Middle frontal gyrus (tissue), 1 donor: ENCODE measurements at regions not wholly inside any gene's neighbourhood (a gene's known extent, or its start where the extent isn't known, plus 50 kb on each side); places are given as distances from the start of the nearest gene placed in this dataset.
A peak's percentile ranks its signal among the peaks of the same experiment; 100 is the strongest.
"Not testable (repeated sequence)": the region's sequence is repeated elsewhere in the genome, so short reads cannot be mapped to it uniquely, and the experiment has no call there.

Source experiments
- DNase-seq: peaks from one replicate; pipeline ENCODE4 v3.0.0-alpha.2; 2015; ENCODE audit warnings: low spot score; ENCODE audit errors: extremely low spot score

DNA sequence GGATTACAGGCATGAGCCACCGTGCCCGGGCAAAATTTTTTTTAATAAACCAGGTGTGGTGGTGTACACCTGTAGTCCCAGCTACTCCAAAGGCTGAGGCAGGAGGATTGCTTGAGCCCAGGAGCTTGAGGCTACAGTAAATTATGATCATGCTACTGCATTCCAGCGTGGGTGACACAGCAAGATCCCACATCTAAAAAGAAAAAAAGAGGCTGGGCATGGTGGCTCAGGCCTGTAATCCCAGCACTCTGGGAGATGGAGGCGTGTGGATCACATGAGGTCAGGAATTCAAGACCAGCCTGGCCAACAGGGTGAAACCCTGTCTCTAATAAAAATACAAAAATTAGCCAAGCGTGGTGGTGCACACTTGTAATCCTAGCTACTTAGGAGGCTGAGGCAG, 125.6 kb downstream of the ZNF281 start:
- not testable (repeated sequence) for DNase-seq

DNA sequence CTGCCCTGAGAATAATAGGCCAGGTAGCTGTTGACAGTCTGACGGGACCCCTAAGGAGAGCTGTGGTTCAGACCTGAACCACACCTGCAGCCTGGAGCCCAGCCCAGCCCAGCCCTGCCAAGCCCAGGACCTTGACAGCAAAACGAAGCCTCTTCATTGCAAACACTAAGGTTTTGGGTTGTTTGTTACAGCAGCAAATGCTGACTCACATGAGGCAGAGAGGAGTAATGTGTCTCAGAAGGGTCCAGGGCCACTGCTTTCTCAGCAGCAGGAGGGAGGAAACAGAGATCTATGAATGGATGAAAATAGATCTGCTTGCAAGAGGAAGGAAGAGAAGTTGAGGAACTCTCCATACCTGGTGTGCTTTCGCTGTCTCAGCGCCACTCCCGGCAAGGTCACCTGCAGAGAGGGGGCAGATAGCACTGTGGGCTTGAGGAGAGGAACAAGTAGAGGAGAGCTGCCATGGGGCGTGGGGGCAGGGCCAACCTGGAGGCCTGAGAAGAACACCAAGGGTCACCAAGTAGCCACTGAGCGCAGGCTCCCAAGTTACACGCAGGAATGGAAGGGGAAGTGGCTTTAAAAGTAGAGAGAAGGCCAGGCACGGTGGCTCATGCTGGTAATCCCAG, 127.2 kb downstream of the ZNF281 start:
- no peak for DNase-seq

DNA sequence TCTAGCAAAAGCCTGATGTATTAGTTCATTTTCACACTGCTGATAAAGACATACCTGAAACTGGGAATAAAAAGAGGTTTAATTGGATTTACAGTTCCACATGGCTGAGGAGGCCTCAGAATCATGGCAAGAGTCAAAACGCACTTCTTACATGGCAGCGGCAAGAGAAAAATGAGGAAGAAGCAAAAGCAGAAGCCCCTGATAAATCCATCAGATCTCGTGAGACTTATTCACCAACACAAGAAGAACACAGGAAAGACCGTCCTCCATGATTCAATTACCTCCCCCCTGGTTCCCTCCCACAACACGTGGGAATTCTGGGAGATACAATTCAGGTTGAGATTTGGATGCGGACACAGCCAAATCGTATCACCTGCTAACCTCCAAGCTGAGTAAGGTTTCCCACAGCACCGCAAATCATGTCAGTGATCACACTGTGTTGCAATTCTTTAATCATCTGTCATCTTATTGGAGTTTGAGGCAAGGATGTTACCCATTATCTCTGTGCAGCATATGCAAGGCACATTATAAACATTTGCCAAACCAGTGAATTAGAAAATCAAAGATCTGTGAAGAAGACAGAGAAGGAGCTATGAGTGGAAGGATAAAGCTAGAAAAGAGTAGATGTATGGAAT, 128.5 kb downstream of the ZNF281 start:
- DNase-seq, result no peak

DNA sequence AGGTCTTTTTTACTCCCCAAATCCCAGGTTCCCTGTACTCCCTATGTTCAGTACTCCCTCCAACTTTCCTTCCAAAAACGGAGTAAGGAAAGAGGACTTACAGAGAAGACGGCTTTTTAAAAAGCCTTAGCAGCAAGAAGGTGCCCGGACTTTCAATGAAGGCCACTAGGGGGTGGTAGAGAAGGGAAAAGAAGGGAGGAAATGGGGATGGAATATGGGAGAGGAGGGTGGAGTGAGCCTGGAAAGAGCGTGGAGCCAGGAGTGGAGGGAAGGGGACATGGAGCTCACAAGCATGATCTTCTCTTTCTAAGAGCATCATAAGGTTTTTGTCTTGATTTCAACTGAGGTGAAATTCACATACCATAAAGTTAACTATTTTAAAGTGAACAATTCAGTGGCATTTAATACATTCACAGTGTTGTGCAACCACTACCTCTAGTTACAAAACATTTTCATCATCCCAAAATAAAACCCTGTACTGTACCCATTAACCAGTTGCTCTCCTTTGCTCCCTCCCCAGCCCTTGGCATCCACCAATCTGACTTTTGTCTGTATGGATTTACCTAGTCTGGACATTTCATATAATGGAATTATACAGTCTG, 129.9 kb downstream of the ZNF281 start:
- peak; percentile 22 for DNase-seq

DNA sequence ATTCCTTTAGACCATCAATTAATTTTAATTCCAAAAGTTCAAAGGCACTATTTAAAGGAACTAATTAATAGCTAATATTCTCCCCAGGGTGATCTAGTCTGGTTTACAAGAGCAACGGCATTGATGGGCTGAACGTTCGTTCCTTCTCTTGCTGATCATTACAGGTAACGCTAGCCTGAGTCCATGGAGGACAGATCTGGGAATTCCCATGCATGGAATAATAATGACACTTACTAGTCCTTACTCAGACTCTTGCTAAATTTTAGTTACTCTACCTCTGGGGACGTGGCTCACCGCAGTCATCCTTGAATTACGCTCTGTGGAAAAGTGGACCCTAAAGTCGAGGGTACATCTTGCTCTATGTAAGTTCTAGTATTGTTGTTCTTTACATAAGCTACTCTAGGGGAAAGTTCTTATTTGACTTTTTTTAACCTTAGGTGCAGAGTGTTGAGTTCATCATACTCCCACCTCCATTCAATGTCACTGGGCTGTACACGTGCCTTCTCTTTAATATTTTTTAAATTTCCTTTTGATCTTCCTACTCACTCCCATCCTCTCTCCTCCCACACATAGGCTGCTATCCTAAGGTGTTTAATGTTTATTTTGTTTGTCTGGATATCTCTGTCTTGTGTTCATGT, 133.9 kb downstream of the ZNF281 start:
- no peak for DNase-seq

DNA sequence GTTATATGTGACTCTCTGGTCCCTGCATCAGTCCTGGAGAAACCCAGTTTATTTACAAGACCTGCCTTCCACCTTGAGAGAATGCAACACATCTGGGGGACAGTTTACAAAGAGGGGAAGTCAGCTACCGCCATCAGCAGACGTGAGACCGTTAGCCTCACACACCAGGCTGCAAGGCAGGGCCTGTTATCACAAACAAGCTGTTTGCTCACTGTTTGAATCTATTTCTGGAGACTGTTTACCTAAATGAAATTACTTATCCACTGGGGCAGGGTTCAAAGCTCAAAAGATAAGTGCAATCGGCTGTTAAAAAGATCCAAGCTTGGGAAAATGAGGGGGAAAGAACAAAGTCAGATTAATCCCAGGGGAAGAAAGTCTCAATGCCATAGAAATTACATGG, 134.4 kb downstream of the ZNF281 start:
- no peak for DNase-seq

DNA sequence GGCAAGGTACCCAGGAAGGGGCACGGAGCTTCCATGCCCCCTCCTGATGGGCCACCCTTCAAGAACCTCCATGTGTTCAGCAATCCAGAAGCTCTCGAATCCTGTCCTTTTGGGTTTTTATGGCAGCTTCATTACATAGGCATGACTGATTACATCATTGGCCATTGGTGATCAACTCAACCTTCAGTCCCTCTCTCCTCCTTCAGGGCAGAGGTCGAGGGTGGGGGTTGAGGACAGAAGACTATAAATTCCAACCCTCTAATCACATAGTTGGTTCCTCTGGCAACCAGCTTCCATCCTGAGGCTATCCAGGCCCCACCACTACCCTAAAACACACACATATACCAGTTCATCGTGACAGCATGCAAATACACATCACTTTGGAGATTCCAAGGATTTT, 135.7 kb downstream of the ZNF281 start:
- DNase-seq, result no peak

DNA sequence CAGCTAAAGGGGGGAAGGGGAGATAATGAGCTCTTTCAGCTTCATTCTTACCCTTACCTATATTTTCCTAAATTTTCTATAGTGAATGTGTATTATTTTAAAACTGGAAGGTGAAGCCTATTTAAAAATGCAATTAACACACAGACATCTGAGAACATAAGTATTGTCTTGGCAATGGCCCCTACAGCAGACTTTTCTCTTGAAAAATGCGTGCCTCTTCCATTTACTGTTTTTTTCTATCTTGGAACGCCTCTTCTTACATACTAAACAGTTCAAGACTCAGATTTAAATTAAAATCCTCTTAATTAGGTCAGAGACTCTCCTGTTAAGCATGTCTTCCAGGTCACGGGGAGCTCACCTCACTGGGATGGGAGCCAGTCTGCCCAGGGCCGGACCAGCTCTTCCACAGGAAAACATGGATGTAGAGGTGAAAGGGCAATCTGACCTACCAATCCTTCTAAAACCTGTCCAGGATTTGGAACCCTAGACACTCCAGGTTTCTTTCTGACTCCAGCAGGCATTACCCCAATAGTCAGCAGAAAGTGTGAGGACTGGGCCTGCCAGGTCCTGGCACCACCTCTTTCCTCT, 137.3 kb downstream of the ZNF281 start:
- DNase-seq, result no peak

DNA sequence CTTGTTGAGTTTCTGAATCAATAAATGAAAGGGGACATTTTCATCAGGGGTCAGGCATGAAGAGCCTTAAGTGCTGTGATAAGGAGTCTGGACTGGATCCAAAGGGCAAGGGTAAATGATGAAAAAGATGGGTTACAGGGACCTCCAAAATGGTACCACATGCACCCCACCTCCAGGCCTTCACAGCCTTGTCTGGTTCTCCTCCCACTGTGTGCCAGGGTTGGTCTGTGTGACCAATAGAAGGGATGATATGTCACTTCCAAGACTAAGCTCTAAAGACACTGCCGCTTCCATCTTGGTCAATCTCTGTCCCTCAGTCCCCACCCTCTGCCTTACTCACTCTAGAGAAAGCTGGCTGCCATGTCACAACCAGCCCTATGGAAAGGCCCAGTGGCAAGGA, 140.6 kb downstream of the ZNF281 start:
- DNase-seq, result no peak

DNA sequence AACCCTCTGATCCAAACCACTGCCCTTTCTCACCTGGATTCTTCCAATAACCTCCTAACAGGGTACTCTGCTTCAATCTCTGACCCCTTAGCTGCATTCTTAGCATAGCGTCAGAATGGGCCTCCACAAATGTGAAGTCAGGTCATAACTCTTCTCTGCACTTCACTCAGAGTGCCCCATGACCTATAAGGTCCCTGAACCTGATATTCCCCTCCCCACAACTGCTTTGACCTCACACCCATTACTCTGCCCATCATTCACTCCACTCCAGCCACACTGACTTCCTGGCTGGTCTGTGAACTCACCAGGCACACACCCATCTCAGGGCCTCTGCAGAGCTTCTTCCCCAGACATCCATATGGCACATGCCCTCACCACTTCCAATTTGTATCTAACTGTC, 141.9 kb downstream of the ZNF281 start:
- DNase-seq, result no peak

DNA sequence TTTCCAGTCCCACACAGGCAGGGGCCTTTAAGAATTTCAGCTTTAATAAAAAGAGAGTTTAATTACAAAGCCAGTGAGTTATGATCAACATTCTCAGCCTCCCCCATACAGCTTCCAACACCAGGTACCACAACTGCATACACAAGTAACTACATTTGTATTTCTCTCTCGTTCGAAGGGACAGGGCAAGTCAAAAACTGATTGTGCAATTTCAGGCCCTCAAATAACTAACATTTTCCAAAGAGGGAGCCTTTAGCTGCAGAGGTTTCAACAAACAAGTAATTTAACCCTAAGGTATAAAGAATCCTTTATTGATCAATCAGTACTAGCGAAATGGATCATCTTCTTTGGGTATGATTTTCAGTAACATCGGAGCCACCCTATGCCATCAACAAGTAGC, 142.4 kb downstream of the ZNF281 start:
- no peak for DNase-seq

DNA sequence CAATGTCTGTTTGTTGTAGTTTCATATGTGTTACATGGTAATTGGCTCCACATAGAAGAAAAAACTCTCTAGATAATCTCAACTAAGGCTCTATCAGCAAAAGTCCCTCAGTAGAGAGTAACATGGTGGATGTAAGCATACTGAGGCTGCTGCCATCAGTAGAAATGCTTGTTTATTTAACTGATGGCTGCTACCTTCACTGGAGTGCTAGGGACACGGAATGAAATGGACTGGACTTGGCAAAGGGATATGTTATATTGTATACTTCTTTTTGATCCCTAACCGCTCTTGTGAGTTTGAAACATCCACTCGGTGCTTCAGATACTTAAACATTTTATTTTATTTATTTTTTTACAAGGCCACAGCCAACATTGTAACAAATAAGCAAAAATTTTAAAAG, 143.0 kb downstream of the ZNF281 start:
- DNase-seq, result no peak

DNA sequence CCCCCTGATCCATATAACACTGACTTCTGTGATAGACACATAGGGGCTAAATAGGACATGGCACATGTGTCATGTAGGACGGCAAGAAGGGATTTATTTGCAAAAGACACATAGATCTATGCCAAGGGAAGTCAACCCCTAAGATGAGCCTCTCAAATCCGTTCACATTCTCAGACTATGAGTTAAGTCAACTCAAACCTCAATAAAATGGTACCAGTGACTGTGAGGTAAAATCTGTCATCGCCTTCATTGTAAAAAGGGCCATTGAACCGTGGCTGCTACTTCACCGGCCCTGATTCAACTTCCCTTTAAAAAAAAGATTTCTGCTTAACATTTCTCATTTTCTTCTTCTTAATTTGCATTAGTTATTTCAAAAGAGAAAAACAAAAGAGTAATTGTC, 144.0 kb downstream of the ZNF281 start:
- DNase-seq, result no peak

DNA sequence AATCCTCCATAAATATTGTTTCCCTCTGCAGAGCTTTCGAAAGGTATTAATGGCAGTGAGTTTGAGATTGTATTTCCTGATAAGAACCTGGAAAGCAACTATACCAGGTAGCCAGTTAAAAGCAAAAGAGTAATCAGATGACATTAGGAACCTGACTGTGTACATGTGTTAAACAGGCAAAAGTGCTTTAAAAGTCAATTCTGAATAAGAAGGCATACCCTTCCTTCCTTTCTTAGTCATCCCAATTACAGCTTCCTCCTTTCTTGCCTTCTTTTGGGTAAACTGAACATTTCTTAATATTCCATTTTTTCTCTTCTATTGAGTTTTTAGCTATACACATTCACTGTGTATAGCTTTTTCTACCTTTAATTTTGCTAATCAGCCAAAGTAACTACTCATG, 144.7 kb downstream of the ZNF281 start:
- DNase-seq, result no peak

DNA sequence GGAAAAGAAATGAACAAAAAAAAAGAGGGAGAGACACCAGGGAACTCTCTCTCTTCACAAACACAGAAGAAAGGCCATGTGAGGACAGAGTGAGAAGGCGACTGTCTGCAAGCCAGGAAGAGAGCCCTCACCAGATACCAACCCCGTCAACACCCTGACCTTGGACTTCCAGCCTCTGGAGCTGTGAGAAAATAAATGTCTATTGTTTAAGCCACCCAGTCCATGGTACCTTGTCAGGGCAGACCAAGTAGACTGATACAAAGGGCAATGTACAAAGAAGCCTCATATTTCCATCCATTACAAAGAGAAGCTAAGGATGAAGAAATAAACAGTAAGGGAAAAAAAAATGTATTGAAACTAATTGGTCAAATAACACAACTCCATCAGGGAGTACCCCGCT, 146.6 kb downstream of the ZNF281 start:
- DNase-seq, result no peak

DNA sequence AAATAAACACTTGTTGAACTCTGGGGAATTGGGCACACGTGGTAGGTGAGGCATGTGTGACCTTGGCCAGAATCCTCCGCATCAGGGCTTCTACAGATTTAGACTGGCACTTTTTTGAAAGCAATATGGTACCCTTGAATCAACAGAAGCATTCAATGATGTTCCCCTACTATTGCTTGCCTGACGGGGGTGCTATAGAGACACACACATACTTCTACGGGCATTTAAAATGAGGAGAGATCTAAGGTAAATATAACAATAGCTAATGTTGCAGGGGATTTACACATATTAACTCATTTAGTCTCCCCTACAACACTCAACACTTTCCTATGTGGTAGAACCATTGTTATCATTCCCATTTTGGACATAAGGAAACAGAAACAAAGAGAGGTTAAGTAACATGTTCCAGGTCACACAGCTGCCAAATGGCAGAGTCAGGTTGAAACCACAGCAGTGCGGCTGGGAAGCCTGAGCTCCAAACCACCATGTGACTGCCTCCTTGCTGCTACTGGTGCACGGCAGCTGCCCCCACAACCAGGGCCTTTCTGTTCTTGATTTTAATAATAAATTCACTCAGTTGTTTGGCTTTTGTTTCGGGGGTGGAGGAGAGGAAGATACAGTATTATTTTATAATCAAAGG, 147.4 kb downstream of the ZNF281 start:
- DNase-seq, result no peak

DNA sequence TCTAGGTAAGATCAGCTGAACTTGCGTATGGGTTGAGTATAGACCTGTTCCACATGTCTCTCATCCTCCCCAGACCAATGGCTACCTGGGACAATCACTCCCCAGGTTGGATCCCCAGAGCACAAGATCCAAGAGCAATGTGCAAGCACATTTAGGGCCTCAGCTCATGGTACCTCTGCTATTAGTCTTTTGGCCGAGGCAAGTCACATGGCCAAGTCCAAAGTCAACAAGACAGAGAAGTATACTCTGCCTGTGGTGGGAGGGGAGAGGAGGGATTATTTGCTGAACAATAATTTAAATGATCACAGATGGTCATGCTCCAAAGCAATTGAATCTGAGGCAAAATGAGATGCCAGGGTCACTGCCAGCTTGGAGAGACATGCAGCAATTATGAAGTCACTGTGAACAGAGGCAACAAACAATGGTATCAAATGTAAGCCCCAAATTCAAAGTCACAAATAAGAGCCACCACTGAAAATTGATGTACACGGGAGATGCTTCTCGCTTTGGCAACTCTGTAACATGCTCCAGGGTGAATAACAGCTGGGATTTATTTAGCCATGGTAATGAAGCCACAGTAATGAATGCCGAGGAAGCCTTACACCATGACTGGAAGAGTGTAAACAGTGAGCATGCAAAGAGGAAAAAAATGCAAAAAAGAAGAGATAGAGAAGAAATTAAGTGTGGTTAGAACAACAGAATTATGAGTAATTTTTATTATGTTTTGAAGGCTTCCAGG, 149.1 kb downstream of the ZNF281 start:
- no peak for DNase-seq

DNA sequence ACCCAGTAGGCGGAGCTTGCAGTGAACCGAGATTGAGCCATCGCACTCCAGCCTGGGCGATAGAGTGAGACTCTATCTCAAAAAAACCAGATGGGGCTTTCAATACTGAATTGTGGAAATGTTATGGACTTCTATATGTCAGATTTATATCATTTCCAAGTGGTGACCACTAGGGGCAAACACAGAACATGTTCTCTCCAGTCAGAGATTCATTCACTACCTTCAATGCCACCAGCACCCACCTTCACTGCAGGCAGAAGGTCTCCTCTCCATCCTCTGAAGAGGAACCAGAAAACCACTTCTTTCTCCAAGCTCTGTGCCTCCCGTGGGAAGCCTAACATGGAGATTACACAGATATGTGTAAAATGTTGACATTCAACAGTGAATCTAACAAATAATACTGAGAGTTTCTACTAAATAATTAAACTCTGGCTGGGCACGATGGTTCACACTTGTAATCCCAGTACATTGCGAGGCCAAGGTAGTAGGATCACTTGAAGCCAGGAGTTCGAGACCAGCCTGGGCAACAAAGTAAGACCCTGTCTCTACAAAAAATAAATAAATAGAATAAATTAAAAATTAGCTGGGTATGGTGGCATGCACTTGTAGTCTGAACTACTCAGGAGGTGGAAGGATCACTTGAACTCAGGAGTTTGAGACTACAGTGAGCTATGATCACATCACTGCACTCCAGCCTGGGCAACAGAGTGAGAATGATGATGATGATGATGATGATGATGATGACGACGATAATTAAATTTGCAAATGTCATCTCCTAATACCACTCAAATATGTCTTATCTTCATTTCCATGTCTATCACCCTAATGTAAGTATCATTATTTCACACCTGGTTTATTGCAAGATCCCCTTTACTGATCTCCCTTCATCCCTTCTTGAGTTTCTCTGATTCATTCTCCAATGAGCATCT, 151.1 kb downstream of the ZNF281 start:
- no peak for DNase-seq

DNA sequence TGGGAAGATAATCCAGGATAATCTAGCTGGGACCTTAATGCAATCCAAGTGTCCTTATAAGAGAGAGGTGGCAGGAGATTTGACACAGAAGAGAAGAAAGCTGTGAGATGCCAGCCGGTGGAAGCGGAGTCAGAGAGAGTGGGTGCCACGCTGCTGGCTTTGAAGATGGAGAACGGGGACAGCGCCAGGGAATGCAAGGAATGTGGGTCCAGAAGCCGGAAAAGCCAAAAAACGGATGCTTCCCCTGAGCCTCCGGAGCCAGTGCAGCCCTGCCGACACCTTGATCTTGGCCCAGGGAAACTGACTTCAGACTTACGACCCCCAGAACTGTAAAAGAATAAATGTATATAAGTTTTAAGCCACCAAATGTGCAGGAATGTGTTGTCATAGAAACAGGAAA, 152.6 kb downstream of the ZNF281 start:
- DNase-seq, result no peak

DNA sequence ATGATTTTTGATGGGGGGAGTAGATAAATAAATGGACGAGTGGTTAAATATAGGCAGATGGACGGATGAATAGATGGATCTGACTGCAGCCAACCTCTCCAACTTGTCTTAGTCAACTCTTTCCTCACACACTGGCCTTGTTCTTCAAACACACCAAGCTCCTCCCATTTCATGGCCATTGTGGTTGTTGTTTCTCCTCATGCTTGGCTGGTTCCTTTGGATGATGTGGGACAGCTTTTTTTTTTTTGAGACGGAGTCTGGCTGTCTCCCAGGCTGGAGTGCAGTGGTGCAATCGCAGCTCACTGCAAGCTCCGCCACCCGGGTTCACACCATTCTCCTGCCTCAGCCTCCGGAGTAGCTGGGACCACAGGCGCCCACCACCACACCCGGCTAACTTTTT, 155.2 kb downstream of the ZNF281 start:
- not testable (repeated sequence) for DNase-seq
